ENCODE measurements at regions not wholly inside any gene's neighbourhood (a gene's known extent, or its start where the extent isn't known, plus 50 kb on each side); places are given as distances from the start of the nearest gene placed in this dataset.

DNA sequence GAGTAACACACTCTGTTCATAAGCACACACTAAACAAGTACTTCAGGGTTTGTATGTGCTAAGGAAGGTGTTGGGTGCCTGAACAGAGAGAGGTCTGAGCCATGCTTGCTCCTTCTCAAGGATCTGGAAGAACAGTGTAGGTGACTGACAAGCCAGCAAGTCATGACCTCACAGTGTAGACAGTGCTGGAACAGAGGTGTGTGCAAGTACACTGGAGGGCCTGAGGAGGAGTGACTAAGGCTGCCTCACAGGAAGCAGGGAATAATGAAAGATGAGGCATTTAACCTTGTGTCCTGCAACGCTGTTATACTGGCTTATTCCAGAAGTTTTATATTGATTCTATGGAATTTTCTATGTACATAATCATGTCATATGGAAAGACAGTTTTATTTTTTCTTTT is 83.9 kb downstream of the TMEM174 start:
- TF ChIP-seq, protein P1, sequence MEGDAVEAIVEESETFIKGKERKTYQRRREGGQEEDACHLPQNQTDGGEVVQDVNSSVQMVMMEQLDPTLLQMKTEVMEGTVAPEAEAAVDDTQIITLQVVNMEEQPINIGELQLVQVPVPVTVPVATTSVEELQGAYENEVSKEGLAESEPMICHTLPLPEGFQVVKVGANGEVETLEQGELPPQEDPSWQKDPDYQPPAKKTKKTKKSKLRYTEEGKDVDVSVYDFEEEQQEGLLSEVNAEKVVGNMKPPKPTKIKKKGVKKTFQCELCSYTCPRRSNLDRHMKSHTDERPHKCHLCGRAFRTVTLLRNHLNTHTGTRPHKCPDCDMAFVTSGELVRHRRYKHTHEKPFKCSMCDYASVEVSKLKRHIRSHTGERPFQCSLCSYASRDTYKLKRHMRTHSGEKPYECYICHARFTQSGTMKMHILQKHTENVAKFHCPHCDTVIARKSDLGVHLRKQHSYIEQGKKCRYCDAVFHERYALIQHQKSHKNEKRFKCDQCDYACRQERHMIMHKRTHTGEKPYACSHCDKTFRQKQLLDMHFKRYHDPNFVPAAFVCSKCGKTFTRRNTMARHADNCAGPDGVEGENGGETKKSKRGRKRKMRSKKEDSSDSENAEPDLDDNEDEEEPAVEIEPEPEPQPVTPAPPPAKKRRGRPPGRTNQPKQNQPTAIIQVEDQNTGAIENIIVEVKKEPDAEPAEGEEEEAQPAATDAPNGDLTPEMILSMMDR (IDR thresholded peaks at IDR 0.05; ENCODE audit: borderline replicate concordance), result no peak
- H3K4me1 ChIP-seq, result no peaks in the 10 kb centered on the region
- H3K27ac ChIP-seq (replicated peaks), result no peak overlapping the region

DNA sequence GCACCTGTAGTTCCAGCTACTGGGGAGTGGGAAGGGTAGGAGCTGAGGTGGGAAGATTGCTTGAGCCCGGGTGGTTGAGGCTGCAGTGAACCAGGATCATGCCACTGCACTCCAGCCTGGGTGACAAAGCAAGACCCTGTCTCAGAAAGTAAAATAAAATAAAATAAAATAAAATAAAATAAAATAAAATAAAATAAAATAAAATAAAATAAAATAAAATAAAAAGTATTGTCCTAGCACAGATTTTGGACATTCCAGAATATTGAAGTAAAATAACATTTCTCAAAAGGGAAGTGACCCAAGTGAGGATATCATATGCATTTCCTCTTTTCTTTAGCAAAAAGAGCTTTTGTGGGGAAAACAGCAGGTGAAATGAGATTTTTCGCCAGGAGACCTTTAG is 83.5 kb downstream of the TMEM174 start:
- Histone ChIP-seq H3K4me3 (no peak overlapping the region), H3K9me3 (replicated peaks) (peaks cover 12% of the 10 kb centered on the region), H3K27me3 (ENCODE audit: low read depth) (peaks cover 89% of the 10 kb centered on the region), H3K27ac (replicated peaks) (no peak overlapping the region), H3K4me1 (no peaks in the 10 kb centered on the region), H3K36me3 (no peaks in the 10 kb centered on the region)
- no peak for DNase-seq
- intact Hi-C loops (cut with micrococcal nuclease), result no loop called here
- TF ChIP-seq, protein P1 (IDR thresholded peaks at IDR 0.05; ENCODE audit: borderline replicate concordance), result no peak

More for the DNA sequence above, 83.9 kb downstream of the TMEM174 start:
- intact Hi-C loops (cut with micrococcal nuclease), result no loop called here
- no peak for DNase-seq
- peaks cover 89% of the 10 kb centered on the region for H3K27me3 ChIP-seq (ENCODE audit: low read depth)
- no peaks in the 10 kb centered on the region for H3K36me3 ChIP-seq
- H3K4me3 ChIP-seq, result no peak overlapping the region
- peaks cover 12% of the 10 kb centered on the region for H3K9me3 ChIP-seq (replicated peaks)

DNA sequence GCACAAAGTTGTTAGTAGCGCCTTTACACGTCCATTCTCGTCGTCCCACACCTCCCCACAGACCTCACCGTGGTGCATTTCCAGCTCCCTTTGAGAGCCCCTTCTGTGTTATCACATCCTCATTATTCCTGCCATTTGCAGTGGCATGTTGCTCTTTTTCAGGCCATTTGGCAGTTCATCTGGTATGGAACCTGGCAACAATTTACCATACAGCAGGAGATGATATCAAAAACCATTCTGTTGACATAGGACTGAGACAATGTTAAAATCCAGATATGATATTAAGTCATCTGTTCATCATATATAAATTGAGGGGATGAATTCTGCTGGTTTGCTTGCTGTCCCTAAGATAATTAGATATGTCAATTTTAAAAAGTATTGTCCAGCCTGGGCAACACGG is 83.0 kb downstream of the TMEM174 start:
- H3K36me3 ChIP-seq, result no peaks in the 10 kb centered on the region
- H3K9me3 ChIP-seq (replicated peaks), result peaks cover 12% of the 10 kb centered on the region
- H3K27me3 ChIP-seq (ENCODE audit: low read depth), result peaks cover 89% of the 10 kb centered on the region
- no peak overlapping the region for H3K4me3 ChIP-seq
- H3K4me1 ChIP-seq, result no peaks in the 10 kb centered on the region
- H3K27ac ChIP-seq (replicated peaks), result no peak overlapping the region
- no peak for DNase-seq
- TF ChIP-seq, protein P1 (IDR thresholded peaks at IDR 0.05; ENCODE audit: borderline replicate concordance), result no peak
- intact Hi-C loops (cut with micrococcal nuclease), result no loop called here

DNA sequence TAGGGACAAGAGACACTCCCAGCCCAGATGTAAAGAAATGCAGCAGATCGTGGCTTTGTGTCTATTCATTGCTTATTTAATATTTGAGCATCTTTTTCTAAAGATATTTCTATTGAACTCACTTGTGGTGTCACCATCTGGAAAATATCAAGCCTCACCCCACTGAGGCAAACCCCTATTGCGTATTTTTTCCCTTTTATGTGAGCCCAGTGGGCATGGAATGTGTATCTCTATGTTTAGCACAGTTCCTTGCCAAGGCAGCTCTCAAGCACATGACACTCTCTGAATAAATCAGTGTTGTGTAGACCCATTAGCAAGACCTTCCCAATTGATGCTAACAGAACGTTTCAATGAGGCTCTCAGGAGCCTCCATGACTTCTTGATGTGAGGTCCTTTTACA is 81.6 kb downstream of the TMEM174 start:
- Histone ChIP-seq H3K9me3 (replicated peaks) (peaks cover 12% of the 10 kb centered on the region), H3K27ac (replicated peaks) (no peak overlapping the region), H3K36me3 (no peaks in the 10 kb centered on the region), H3K27me3 (ENCODE audit: low read depth) (peaks cover 89% of the 10 kb centered on the region), H3K4me1 (no peaks in the 10 kb centered on the region), H3K4me3 (no peak overlapping the region)
- intact Hi-C loops (cut with micrococcal nuclease), result no loop called here
- TF ChIP-seq, protein P1 (IDR thresholded peaks at IDR 0.05; ENCODE audit: borderline replicate concordance), result no peak
- DNase-seq, result no peak

DNA sequence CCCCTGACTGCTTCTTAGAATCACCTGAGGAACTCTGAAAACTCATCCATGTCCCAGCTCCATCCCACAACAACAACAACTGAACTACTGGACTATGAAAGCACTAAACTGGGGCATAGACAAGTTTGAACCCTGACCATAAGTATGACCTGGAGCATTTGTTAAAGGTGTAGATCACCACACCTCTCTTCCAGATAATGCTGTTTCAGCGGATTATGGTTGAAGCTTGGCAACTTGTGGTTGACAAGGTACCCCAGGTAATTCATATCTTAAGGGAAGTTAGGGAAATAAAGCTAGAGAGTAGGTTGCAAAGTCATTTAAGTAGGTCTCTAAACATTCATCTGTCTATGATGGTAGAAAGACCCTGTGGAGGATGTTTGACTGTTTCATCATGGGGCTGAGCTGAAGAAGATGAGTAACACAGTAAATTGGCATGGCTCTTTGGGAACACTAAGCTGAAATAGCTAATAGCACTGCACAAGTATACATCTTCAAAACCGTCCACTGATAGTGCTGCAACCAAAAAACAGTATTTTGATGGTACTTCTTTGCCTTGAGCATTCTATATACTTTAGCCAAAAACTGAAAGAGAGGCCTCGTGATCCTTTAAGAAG is 80.2 kb downstream of the TMEM174 start:
- no peaks in the 10 kb centered on the region for H3K4me1 ChIP-seq
- peaks cover 12% of the 10 kb centered on the region for H3K9me3 ChIP-seq (replicated peaks)
- intact Hi-C loops (cut with micrococcal nuclease), result no loop called here
- TF ChIP-seq, protein P1 (IDR thresholded peaks at IDR 0.05; ENCODE audit: borderline replicate concordance), result no peak
- peaks cover 89% of the 10 kb centered on the region for H3K27me3 ChIP-seq (ENCODE audit: low read depth)
- H3K36me3 ChIP-seq, result no peaks in the 10 kb centered on the region
- DNase-seq, result no peak
- H3K4me3 ChIP-seq, result no peak overlapping the region
- H3K27ac ChIP-seq (replicated peaks), result no peak overlapping the region
